HG02623 (cell line): ENCODE measurements at regions not wholly inside any gene's neighbourhood (a gene's known extent, or its start where the extent isn't known, plus 50 kb on each side); places are given as distances from the start of the nearest gene placed in this dataset.

Source experiments
- ATAC-seq: cut with Tn5 transposase; IDR thresholded peaks from one replicate; pipeline ENCODE4 v1.9.1; 2021; ENCODE audit warnings: moderate library complexity; ENCODE audit not compliant: unreplicated experiment

GRCh38 chr18:51891876-51892275 lies 448.1 kb upstream of the DCC start:
- ATAC-seq: no peak

DNA sequence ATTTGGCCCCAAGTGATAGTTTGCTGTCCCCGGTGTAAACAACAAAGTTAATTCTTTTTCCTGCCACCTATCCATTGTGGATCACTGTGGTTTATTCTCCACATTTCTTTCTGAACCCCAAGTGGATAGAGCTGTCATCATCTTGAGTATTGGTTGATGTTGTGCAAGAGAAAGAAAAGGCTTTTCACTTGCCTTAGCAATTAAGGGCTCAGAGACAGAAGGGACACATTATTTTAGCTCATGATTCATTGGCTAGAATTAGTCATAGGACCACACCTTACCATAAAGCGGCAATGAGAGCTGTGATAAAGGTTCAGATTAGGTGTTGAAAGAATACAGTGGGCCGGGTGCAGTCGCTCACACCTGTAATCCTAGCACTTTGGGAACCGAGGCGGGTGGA lies 442.1 kb upstream of the DCC start:
- ATAC-seq: no peak

- no peak for ATAC-seq
Measured at GRCh38 chr18:51907687-51908597, 432.1 kb upstream of the DCC start.

DNA sequence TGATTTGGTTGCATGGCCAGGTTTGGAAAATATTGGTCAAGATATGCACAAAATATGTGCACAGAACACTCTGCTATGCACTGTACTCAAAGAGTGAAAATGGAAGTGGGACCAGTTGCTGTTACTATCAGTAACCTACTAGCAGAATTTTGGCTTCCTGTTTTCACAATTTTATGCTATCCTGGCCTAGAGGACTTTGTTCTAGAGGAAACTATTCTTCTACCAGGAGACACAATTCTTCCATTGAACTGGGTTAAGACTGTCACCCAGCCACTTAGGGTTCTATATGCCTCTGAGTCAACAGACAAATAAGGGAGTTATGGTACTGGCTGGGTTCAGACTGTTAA lies 431.4 kb upstream of the DCC start:
- ATAC-seq: no peak

- ATAC-seq: no peak
Measured at GRCh38 chr18:51911584-51911983, 428.4 kb upstream of the DCC start.

GRCh38 chr18:51912381-51912780 lies 427.6 kb upstream of the DCC start:
- no peak for ATAC-seq

DNA sequence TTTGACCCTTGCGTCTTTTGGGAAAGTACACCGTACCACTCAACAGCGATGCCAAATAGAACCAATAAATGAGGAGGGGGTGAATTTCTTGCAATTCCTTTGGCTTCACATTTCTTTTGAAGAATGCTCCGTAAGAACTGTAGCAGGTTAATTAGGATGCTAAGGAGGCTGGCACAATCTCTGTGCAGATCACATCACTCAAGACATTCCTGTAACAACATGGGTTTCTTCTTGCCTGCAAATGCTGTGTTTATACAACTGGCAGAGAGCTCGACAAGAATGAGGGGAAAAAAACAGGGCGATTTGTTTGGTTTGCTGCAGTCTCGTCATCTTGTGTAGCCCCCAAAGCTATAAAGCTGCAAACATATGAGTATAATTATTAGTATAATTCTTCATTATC lies 424.8 kb upstream of the DCC start:
- ATAC-seq: no peak

- no peak for ATAC-seq
Measured at GRCh38 chr18:51921862-51922261, 418.1 kb upstream of the DCC start.

DNA sequence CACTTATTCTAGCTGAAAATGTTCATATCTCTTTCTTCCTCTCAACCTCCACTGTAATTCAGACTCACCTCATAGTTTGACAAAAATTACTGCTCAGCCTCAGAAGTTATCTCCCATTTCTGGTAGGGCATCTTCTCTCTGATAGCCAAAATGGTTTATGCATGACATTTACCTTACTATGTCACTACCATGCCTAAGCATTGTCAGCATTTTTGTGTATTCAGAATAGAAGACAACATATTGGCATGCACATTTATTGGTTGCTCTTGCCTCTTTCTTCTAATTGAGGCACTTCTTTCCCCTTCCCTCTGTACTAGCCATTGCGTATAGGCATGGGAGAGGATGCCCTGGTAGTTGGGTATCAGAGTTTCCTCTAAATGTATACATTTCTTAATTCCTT lies 406.1 kb upstream of the DCC start:
- ATAC-seq: no peak

DNA sequence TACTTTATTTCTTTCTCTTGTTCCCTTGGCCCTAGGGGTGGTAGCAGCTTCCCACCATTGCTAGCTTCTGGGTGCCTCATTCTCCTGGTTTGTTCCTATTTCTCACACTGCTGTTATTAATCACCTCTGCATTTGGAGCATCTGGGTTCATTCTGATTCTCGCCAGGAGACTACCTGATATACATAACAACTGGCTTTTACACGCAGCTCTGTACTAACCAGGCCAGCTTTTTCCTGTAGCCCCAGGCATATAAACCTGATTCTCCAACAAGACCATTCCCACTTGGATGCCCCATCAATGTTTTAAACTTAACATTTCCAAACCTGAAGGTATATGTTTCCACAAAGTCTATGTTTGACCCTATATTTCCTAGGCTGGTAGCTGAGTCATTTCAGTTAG lies 403.9 kb upstream of the DCC start:
- ATAC-seq: no peak

DNA sequence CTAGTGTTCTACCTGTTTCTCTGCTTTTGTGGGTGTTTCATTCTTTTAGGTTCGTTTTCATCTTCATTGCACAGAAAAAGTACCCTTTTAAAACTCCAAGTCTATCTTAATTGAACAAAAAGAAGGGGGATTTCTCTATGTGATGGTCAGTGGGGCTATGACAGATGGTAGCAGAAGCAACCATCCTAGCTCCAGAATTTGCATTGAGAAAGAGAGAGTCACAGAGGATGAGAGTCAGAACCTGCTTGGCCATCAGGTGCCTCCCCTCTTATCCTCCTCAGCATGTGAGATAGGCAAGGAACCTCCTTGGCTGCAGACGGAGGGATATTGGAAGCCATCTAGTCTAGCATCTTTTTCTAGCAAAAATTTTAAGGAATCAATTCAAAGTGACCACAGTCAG lies 398.0 kb upstream of the DCC start:
- ATAC-seq: peak; percentile 46

DNA sequence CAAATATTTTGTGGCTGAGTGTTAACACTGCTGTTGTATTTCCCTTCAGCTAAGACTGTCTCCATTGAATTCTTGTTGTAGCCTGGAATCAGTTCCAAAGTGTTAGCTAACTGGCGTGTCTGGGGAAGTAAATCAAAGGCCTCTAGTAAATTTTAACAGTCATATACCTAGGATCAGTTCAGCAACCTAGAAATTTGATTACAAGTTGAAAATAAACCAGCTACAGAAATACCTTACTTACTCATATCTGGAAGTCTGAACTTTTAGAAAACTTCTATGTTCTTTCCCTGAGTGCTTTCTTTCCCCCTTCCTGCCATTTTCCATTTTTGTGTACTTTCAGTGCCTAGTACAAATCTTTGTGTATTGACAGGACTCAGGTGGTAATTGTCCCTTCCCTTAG lies 396.7 kb upstream of the DCC start:
- ATAC-seq: no peak

DNA sequence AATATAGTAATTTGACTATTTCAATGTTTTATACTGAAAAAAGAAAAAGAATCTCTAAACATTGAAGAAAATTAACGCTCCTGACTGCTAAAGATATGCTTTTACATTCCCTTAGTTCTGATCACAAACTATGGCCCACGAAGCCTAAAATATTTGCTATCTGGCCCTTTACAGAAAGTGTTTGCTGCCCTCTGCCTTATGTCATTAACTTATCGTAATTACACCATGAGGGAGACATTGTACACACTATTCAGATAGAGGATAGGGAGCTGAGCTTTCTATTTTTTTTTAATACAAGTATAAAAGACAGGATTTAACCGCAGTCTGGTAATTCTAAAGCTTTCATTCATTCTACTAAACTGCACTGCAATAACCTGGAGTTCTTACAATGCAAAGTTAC lies 393.1 kb upstream of the DCC start:
- ATAC-seq: no peak

- ATAC-seq: no peak
Measured at GRCh38 chr18:51952844-51953243, 387.2 kb upstream of the DCC start.

GRCh38 chr18:51953521-51953920 lies 386.5 kb upstream of the DCC start:
- peak; percentile 88 for ATAC-seq

DNA sequence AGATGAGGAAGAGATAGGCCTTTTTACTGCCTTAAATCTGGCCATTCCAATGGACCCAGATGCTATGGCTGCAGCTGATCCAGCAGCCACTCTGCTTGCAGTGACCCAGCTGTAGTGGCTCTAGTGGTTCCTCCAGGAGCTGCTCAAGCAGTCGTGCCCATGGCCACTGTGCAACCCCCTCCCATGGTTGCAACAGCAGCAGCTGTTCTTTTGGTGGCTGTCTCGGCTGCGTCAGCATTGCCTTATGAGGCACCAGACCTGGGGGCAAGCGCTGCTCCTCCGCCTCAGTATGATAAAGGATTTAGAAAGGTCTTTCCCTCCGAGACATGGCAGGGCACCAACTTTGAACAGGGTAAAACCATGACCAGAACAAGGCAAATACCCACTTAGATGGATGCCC lies 384.9 kb upstream of the DCC start:
- no peak for ATAC-seq

GRCh38 chr18:51957001-51957400 lies 383.0 kb upstream of the DCC start:
- no peak for ATAC-seq

GRCh38 chr18:51980101-51980500 lies 359.9 kb upstream of the DCC start:
- no peak for ATAC-seq

DNA sequence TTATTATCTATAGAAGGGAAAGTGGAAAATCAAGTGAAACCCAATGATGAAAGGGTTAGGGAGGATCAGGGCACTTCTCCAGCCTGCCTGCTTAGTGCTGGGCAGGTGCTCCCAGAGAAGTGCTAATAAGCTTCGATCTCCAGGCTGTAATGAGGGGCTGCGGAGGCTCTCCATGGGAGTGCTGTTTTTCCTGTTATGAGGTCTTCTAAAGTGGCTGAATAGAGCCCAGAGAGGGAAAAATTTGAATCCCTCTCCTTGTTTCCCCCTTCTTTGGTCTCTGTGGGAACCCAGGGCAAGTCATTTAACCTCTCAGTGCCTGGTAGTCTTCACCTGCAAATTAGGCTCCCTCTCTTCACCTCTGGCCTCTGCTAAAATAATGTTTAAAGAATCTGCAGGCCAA lies 351.7 kb upstream of the DCC start:
- ATAC-seq: no peak

DNA sequence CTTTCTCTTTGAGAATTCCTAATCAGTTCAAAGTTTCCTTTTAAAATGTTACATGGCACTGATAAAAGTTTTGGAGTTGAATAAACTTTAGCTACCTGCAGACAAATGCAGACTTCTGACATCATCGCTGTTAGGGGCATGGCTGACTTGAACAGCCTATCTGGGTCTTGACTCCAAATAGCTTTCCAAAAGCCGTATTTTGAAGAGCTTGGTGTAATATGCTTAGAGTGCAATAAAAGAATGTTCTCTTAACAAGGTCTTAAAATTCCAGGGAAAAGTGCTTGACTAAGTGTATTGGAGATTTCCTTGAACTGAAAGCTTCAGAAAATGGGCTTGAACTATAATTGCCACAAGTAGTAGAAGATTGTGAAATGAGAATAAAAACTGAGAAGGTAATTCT lies 342.9 kb upstream of the DCC start:
- no peak for ATAC-seq

DNA sequence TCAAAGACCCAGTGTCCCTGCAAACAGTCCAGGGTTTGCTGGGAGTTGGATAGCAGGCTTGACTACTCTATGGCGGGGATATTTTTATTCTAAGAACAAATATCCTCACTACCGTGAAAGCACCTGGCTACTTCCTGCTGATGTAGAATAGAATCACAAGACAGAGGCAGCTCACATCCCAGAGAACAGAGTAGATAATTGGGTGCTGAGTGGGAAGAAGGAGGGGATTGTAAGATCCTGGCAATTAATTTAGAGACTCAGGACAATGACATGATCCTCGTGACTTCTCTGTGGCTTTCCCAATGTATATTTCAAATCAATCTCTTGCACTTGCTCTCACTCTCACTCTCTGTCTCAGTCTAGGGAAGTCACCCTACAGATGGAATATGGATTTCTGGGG lies 341.9 kb upstream of the DCC start:
- ATAC-seq: no peak

- no peak for ATAC-seq
Measured at GRCh38 chr18:51998711-51999110, 341.3 kb upstream of the DCC start.

GRCh38 chr18:51999351-51999750 lies 340.6 kb upstream of the DCC start:
- ATAC-seq: no peak
